ENCODE measurements at regions not wholly inside any gene's neighbourhood (a gene's known extent, or its start where the extent isn't known, plus 50 kb on each side); places are given as distances from the start of the nearest gene placed in this dataset.
A peak's percentile ranks its signal among the peaks of the same experiment; 100 is the strongest.

DNA sequence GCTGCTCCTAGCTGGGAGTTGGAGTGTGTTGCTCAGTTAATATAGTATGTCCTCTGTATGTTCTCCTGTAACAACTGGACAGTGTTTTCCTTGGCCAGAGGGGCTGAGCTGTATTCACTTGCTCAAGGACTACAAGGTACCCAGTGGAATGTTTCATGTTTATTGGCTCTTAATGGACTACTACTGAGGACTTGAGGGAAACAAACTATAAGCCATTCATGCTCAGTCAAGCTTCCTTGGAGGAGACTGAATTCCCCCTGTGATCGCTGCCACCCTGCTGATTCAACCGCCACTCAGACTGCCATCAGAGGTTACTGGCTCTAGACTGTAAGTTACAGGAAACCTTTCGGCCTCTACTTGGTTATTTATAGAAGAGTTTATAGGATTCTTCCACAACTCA lies 166.6 kb downstream of the ZC3H11B start:
- no peak overlapping the region for H3K56ac ChIP-seq (replicated peaks; ENCODE audit: insufficient read length, low read depth, low read length)
- no peak overlapping the region for H4K91ac ChIP-seq (replicated peaks; ENCODE audit: insufficient read length, low read length)
- H2AFZ ChIP-seq (ENCODE audit: low read length): 0 out of 2 replicates have a peak overlapping the region, but pooled peaks have one; percentile 3
- no peak overlapping the region for H2BK15ac ChIP-seq (ENCODE audit: low read length)
- FAIRE-seq: no peak
- no peak overlapping the region for H3K4me3 ChIP-seq (ENCODE audit: extremely low read depth in 1 of 4, insufficient read depth in 2 of 4, low read depth in 3 of 4, low read length in 4 of 4)
- ChIA-PET POLR2A (ENCODE audit: partially characterized antibody) (no interaction called here), CTCF (ENCODE audit: partially characterized antibody) (interaction anchor here (0.8 kb wide), 1 partner anchor 215 kb away, joined by 3 read pairs; no protein-coding TSS in a partner anchor)
- no peaks in the 10 kb centered on the region for H3K79me2 ChIP-seq (ENCODE audit: control insufficient read depth in 1 of 2, insufficient read depth in 2 of 2, low read length in 2 of 2)
- no peak overlapping the region for H4K8ac ChIP-seq (ENCODE audit: extremely low read depth, insufficient read depth, low read length)
- H2BK5ac ChIP-seq (ENCODE audit: low read depth, low read length): no peak overlapping the region
- no peak overlapping the region for H3K27ac ChIP-seq (ENCODE audit: low read depth, low read length)
- H3K27me3 ChIP-seq (replicated peaks in 1 of 4; ENCODE audit: control insufficient read depth in 3 of 4, extremely low read depth in 1 of 4, insufficient read depth in 3 of 4, low read length in 3 of 4): no peaks in the 10 kb centered on the region
- H4K20me1 ChIP-seq (replicated peaks in 1 of 2; ENCODE audit: control insufficient read depth in 1 of 2, insufficient read depth in 2 of 2, low read length in 2 of 2): no peaks in the 10 kb centered on the region
- no peaks in the 10 kb centered on the region for H3K79me1 ChIP-seq (ENCODE audit: low read depth, low read length)
- no peak overlapping the region; a peak in 1 of 4 replicates for H3K4me2 ChIP-seq (ENCODE audit: insufficient read depth in 1 of 2, low read depth in 2 of 2, low read length in 2 of 2)
- H2BK120ac ChIP-seq (replicated peaks; ENCODE audit: low read depth, low read length): no peak overlapping the region
- peaks cover 0 to 3% (median 1%) of the 10 kb centered on the region in 4 experiments; a peak in 2 of 7 replicates for H3K4me1 ChIP-seq (replicated peaks in 1 of 4; ENCODE audit: control insufficient read depth in 3 of 4, insufficient read depth in 4 of 4, low read length in 3 of 4)
- H3K9ac ChIP-seq (replicated peaks in 1 of 4; ENCODE audit: extremely low read depth in 1 of 4, low read depth in 3 of 4, low read length in 3 of 4): no peak overlapping the region
- no peaks in the 10 kb centered on the region for H3K36me3 ChIP-seq (ENCODE audit: control insufficient read depth in 2 of 4, insufficient read depth in 4 of 4, low read length in 3 of 4)
- H3K9me3 ChIP-seq (ENCODE audit: insufficient read depth in 2 of 2, low read depth in 1 of 2, low read length in 1 of 2): no peaks in the 10 kb centered on the region
- H3K14ac ChIP-seq (ENCODE audit: insufficient read length): no peak overlapping the region
- H3K23ac ChIP-seq (ENCODE audit: insufficient read length): no peak overlapping the region
- H2BK20ac ChIP-seq (ENCODE audit: low read length): no peak overlapping the region
- H3K4ac ChIP-seq (replicated peaks; ENCODE audit: insufficient read length, low read depth, low read length): no peak overlapping the region
- H4K5ac ChIP-seq (ENCODE audit: insufficient read length, low read depth, low read length): no peak overlapping the region
- no peak for DNase-seq (ENCODE audit: low read depth in 1 of 2, low spot score in 2 of 2)
- WGBS, 2 experiments (ENCODE audit: extremely low coverage in 1 of 2, insufficient coverage in 1 of 2, insufficient read length in 1 of 2, insufficient replicate concordance in 2 of 2, low coverage in 1 of 2, low lambda C conversion rate in 2 of 2, missing lambda C conversion rate in 1 of 2): 89% methylated on average over 3 of the region's 3 CpGs; no CpG with 5 or more reads in 1 of the 2 experiments
- no peak overlapping the region for H3K18ac ChIP-seq (ENCODE audit: extremely low read depth, low read length)
- no peak overlapping the region for H2AK5ac ChIP-seq (ENCODE audit: low read depth, low read length)
- H3K23me2 ChIP-seq (ENCODE audit: low read depth, low read length): no peaks in the 10 kb centered on the region
- H2BK12ac ChIP-seq (ENCODE audit: low read depth, low read length): no peak overlapping the region
- no peak for TF ChIP-seq CHD2 (IDR thresholded peaks at IDR 0.05; ENCODE audit: low read length)
- TF ChIP-seq EP300 (IDR thresholded peaks at IDR 0.05; ENCODE audit: borderline replicate concordance in 1 of 2, low read depth in 2 of 2, low read length in 2 of 2): no peak
